Left colon (tissue), 2 donors: ENCODE measurements at regions not wholly inside any gene's neighbourhood (a gene's known extent, or its start where the extent isn't known, plus 50 kb on each side); places are given as distances from the start of the nearest gene placed in this dataset.

Source experiments
- ATAC-seq: fragments of 200-7000 bp; cut with Tn5 transposase; one replicate; pipeline ENCODE4 v1.9.1; 2020; ENCODE audit warnings: mild to moderate bottlenecking, moderate library complexity
- DNase-seq, 2 donors: peaks; one replicate each; pipeline ENCODE4 v3.0.0-alpha.2; 2020
- intact Hi-C, 2 donors: fragments of 100-400 bp; cut with DNase I in 1 of 2; cut with micrococcal nuclease in 1 of 2; formaldehyde crosslinking; loops; one replicate each; pipeline versions ENCODE4 v1.11.2 to v1.14.0; 2022; cut with DNase I, micrococcal nuclease
- donor health status: DM: no; HTN: no; CAD: no.
- donor health status: DM: yes; HTN: yes; CAD: no.

DNA sequence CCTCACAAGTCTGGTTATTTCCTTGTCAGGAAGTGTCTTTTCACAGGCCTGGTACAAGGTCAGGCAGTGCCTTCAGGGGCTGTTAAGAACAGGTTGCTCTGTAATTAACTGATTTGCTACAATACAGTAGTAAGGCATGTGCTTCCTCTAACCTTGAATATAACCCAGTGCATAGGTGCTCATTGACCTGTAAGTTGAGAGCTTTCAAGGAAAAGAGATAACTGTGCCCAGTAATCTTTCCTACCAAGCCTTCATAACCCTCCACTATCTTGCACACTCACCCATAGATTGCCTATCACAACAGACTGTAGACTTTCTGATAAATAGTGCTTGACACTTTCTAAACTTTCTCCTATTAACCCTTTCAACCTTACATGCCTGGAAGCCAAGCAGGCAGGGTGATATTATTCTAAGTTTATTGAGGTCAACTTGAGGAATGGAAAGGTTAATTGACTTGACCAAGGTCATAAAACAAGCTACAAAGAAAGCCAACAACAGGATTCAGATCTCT lies 148.1 kb downstream of the PPARGC1A start:
- ATAC-seq (peak; percentile 88), DNase-seq (peak in 1 of 2 donors; percentile 76)
- intact Hi-C loops = no loop called here

DNA sequence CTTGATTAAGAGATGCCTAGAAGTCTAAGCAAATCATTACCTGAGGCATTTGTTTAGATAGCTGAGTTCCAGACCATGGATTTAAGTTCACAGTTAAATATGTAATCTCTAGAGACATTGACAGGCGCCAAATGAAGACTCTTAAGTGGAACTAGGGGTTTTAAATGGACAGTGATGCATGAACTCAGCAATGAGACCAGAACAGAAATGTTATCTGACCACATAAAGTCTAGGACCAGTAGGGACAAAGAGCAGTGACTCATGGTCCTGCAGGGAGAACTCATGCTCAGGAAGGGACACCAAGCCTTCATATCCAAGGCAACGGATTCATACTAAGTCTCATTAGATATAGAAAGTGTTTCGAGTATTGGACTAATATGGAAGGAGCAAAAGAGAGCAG lies 152.3 kb downstream of the PPARGC1A start:
- intact Hi-C loops = no loop called here
- ATAC-seq (no peak), DNase-seq (no peak)

GRCh38 chr4:23736466-23736865 lies 153.4 kb downstream of the PPARGC1A start:
- no peak for DNase-seq
- intact Hi-C loops = no loop called here
- ATAC-seq = no peak

DNA sequence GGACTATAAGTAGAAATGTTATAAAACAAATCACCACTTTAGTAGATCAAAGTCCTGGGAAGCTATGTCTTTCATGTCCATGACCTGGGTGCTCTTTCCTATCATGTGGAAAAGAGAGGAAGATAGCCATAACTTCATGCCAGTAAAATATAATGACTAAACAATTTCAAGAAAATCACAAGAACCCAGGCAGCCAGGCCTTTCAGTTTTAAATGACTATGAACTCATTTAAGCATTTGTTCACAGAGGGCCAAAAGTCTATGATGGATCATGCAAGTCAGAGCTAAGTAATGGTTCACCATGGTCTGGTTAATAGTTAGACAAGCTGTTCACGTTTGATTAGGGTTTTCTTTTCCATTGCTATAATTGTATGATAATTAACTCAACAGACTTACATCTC lies 155.8 kb downstream of the PPARGC1A start:
- DNase-seq = no peak
- ATAC-seq = peak; percentile 81
- intact Hi-C loops = no loop called here

GRCh38 chr4:23733476-23733875 lies 156.4 kb downstream of the PPARGC1A start:
- intact Hi-C loops = no loop called here
- peak; percentile 40 for ATAC-seq

DNA sequence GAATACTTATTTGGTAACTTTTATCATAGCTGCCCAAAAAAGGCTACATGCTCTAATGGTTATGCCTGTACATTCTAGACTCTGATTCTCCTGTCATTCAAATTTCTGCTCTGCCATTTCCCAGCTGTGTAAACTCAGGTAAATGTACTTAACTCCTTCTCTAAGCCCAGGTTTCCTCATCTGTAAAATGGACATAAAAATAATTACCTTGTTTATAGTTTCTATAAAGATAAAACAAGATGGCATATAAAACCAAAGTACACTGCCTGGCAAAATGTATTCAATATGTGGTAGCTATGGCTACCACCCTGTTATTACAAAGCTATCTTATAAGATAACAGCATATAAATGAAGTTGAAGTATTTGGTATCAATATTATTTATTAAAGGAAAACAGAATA lies 158.8 kb downstream of the PPARGC1A start:
- DNase-seq (no peak), ATAC-seq (peak; percentile 56)
- intact Hi-C loops = no loop called here

More at GRCh38 chr4:23733476-23733875, 156.4 kb downstream of the PPARGC1A start:
- DNase-seq = no peak

- no peak for DNase-seq
- ATAC-seq = no peak
- intact Hi-C loops = no loop called here
Measured at GRCh38 chr4:23728971-23729370, 160.9 kb downstream of the PPARGC1A start.

DNA sequence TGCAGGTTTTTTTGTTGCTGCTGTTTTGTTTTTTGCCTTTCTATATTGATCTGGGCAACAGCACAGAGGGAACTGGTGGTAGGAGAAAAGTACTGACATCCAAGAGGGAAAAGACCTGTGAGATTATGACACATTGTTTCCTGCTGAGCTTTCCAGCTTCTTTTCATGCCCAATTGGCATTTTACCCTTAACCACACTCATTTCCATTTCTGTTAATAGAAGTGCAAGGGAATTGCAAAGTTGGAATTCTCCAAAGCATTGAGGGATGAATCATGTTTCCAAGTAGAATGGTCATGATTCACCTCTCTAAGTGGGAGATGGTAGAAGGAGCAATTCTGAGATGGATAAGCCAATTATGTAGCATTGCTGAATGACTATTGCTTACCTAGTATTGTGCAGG lies 161.5 kb downstream of the PPARGC1A start:
- intact Hi-C loops = no loop called here
- ATAC-seq (no peak), DNase-seq (no peak)

DNA sequence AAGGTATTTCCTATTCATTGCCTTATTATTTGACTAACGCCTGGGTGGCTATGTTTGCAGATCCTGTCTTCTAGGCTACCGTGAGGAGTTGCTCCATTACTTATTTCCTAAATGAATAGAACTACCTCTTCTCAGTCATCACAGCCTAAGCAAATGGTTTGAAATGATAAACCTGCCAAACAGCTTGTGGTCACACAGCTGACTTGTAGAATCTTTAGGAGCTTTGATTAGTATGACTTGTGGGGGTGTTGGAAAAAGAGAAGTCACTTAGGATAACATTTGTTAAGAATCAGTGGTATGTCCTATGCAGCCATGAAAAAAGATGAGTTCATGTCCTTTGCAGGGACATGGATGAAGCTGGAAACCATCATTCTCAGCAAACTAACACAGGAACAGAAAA lies 169.3 kb downstream of the PPARGC1A start:
- intact Hi-C loops = no loop called here
- DNase-seq (no peak), ATAC-seq (no peak)

DNA sequence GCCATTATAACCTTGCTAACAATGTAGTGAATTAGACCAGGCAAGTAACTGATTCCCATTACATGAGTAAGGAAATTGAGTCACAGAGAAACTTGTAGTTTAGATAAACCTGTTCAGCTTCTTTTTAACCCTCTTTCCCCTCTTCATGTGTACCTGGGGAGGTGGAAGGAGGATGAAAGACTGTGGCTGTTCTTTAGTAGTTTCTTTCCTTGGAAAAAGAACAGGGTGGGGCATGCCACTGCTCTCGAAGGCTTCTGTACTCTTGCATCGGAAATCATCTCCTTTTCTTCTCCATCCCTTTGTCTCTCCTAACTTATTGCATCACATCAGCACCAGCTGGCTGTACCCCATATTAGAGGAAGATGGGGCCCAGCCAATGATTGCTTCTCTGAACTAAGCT lies 171.4 kb downstream of the PPARGC1A start:
- DNase-seq = no peak
- peak; percentile 67 for ATAC-seq
- intact Hi-C loops = no loop called here

DNA sequence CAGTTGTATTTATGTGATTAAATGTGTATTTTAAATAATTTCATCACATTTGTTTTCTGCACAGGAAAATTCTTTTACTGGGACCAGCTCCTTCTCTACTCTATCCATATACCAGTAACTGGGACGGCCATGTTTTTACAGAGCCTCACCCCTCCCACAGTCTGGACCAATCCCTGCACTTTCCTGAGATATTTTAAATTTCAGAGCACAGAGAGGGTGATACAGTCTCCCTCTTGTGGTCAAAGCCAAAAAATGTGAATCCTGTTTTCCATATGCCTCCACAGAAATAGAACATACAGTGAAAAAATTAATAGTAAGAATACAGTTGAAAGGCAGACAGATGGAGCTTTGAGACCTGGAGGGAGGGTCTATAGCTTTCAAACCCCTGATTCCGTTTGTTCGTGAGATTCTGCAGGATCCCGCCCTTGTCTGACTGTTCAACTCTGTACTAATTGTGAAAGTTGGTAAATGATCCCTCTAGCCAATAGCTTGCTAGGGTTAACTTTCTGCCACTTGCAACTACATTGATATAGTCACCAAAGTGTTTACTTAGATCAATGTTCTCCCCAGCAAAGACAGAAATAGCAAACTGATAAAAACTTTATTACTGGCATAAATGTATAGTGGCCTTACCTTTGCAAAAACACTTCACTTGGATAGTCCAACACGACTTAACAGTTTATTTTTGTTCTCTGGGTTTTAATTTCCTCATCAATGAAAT lies 172.2 kb downstream of the PPARGC1A start:
- peak; percentile 86 for ATAC-seq
- intact Hi-C loops = no loop called here
- peak; percentile 12 to 32 for DNase-seq

- DNase-seq (no peak), ATAC-seq (no peak)
- intact Hi-C loops = no loop called here
Measured at GRCh38 chr4:23710298-23710697, 179.5 kb downstream of the PPARGC1A start.

DNA sequence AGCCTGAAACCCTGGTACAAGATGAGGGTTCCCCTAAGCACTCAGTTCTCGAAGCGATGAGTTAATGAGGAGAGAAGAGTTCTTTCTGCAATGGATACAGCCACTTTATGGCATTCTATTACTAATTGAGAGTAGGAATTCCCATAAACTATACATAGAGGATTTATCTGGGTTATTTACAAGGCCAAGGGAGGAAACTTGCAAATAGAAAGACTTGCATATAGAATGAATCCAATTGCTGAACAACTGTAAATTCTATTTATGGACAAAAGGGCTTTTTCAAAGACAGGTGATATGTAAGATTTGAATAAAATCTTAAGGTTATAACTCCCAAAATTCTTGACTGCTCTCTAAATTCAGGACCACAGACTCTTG lies 182.2 kb downstream of the PPARGC1A start:
- DNase-seq (no peak), ATAC-seq (no peak)
- intact Hi-C loops = no loop called here

DNA sequence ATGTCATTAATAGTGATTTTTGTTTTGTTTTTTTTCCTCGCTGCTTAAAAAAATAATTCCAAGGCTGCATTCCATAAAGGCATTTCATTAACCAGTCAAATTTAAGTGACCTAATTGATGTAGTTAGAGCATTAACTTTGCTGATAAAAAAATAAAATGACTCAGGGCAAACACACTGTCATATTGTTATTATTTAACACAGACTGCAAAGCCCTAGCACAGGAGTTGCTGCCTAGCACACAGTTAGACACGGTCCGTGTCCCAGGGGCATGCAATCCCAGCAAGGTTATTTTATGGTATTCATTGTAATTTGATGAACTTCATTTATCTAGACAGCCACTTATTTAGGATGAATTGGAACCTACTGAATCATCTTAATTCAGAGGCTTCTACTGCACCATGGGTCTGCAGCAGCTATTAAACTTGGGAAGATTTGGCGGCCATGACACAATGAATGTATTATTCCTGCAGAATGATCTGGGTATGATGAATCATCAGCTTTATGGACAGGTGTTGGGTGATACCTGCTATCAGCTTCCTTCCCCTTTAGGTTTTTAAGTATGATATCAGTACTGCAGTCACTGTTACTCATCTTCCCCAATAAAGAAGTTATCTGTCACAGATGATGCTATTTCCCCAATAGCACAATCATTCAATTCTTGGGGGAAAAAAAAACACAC lies 182.7 kb downstream of the PPARGC1A start:
- intact Hi-C loops = no loop called here
- ATAC-seq = no peak
- DNase-seq = no peak

- no peak for DNase-seq
- intact Hi-C loops = no loop called here
- ATAC-seq = no peak
Measured at GRCh38 chr4:23700197-23700596, 189.7 kb downstream of the PPARGC1A start.

DNA sequence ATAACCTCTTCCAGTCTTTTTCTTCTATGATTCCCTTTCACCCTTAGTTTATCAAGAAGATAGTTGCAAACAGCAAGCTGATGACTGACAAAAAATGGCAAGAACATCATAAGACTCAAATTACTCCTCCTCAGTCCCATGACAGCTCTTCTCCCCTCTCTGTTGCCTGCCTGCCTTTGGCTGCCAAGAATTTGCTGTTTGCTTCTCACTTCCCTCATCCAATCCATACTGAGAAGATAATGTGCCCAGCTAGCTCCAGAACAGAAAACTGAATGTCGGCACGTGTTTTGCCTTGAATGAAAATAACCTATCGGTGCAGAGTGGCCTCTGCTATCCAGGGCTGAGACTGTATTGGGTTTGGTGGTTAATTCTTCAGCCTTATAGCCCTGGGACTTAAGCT lies 192.1 kb downstream of the PPARGC1A start:
- no peak for DNase-seq
- ATAC-seq = no peak
- intact Hi-C loops = no loop called here

DNA sequence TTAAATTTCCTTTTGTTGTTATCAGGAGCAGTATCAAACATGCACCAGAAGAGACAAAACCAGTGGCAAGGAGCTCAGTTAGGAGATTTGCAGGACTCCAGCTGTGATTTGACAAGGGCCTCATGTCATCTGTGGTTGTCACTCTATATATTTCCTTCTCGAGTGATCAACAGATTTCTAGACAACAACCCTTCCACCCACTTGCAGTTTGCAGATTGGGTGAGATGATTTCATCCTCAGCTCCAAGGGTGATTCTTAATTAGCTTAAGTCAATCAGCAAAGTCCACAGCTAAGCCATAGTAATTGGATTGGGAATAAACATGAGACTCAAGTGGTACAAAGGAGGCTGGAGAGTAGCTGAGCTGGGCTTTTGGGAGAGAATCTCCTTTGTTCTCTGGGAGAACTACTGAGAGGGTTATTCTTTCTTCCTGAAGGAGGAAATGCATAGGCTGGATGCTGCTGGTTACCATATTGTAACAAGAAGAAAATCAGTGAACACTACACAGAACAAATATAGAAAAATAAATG lies 192.8 kb downstream of the PPARGC1A start:
- DNase-seq = no peak
- ATAC-seq = no peak
- intact Hi-C loops = no loop called here

GRCh38 chr4:23686169-23686897 lies 203.5 kb downstream of the PPARGC1A start:
- no peak for DNase-seq
- intact Hi-C loops = no loop called here
- ATAC-seq = peak; percentile 92

DNA sequence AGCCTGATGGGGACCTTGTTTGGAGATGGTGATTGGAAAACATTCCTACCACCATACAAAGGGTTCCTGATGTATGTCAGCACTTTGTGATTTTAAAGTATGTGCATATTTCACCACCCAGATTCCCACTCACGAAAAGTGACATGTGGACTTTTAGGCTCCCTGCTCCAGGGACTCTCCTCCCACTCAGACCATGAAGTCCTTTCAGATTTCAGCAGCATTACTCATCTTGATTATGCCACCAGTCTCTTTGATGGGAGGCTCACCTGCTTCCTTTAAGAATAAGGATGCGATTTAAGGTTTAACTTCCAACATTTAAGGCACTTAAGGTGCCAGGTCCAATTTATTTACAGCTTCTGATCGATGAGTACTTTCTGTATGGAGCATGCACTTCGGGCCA lies 204.4 kb downstream of the PPARGC1A start:
- intact Hi-C loops = no loop called here

More for the DNA sequence above, 204.4 kb downstream of the PPARGC1A start:
- ATAC-seq (peak; percentile 19), DNase-seq (no peak)
